Prostate gland (tissue), 2 donors: ENCODE measurements at regions not wholly inside any gene's neighbourhood (a gene's known extent, or its start where the extent isn't known, plus 50 kb on each side); places are given as distances from the start of the nearest gene placed in this dataset.

ENCODE experiments used
- POLR2AphosphoS5 ChIP-seq: sonication (generic); formaldehyde crosslinking; IDR thresholded peaks from one replicate; pipeline ENCODE4 v1.6.1; 2017; ENCODE audit warnings: antibody characterized with exemption
- TF ChIP-seq, protein P1 (sequence below), 4 experiments: fragments of 200-600 bp in 2 of 4; fragments of 450-650 bp in 2 of 4; sonication (generic) in 2 of 4; IDR thresholded peaks; 1 replicate in 3 of 4; 2 replicates in 1 of 4; pipeline ENCODE4 v1.5.1; 2016 to 2019; ENCODE audit warnings: antibody characterized with exemption in 4 of 4, mild to moderate bottlenecking in 2 of 4, moderate library complexity in 2 of 4

GRCh38 chr2:147223553-147224060 lies 621.2 kb upstream of the ACVR2A start:
- TF ChIP-seq, protein P1, sequence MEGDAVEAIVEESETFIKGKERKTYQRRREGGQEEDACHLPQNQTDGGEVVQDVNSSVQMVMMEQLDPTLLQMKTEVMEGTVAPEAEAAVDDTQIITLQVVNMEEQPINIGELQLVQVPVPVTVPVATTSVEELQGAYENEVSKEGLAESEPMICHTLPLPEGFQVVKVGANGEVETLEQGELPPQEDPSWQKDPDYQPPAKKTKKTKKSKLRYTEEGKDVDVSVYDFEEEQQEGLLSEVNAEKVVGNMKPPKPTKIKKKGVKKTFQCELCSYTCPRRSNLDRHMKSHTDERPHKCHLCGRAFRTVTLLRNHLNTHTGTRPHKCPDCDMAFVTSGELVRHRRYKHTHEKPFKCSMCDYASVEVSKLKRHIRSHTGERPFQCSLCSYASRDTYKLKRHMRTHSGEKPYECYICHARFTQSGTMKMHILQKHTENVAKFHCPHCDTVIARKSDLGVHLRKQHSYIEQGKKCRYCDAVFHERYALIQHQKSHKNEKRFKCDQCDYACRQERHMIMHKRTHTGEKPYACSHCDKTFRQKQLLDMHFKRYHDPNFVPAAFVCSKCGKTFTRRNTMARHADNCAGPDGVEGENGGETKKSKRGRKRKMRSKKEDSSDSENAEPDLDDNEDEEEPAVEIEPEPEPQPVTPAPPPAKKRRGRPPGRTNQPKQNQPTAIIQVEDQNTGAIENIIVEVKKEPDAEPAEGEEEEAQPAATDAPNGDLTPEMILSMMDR (IDR thresholded peaks at IDR 0.05), result no peak
- TF ChIP-seq POLR2AphosphoS5, result no peak
